NOMO-1 treated with DMSO at 0.1 percent for 48 hours (cell line): ENCODE measurements at regions not wholly inside any gene's neighbourhood (a gene's known extent, or its start where the extent isn't known, plus 50 kb on each side); places are given as distances from the start of the nearest gene placed in this dataset.

Experiments used
- DNase-seq: peaks from one replicate; lab custom pipeline; 2025; ENCODE audit not compliant: unreplicated experiment; lab: John Stamatoyannopoulos, UW

- no peak for DNase-seq
Measured at GRCh38 chr20:50459124-50459918, 50.9 kb upstream of the PTPN1 start.

DNA sequence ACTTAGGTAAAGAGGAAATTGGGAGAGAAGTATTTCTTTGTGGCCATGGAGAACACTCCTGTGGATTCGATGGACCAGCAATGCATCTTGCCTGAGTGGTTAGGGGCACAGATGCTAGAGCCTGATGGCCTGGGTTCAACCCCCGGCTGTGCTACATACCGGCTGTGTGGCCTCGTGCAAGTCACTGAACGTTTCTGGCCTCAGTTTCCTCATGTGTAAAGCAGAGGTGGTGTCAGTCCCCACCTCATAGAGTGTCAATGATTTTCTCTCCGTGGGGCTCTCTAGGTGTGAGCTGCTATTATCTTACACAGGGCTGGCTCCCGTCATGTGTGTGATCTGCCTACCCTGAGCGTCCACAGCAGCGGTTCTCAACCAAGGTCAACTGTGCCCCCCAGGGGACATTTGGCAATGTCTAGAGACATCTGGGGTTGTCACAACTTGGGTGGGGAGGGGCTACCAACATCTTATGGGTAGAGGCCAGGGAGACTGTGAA is 50.0 kb upstream of the PTPN1 start:
- DNase-seq = no peak
